OCI-LY7 (cell line): ENCODE measurements at regions not wholly inside any gene's neighbourhood (a gene's known extent, or its start where the extent isn't known, plus 50 kb on each side); places are given as distances from the start of the nearest gene placed in this dataset.

Experiments
- BruUV-seq: library from RNA; stranded (reverse); fragments of 400-500 nt; replicated peaks from 2 replicates; lab custom pipeline; 2021; lab: Mats Ljungman, UMichigan
- CTCF ChIA-PET: fragments of 300-600 bp; sonication (Branson Sonifier 250); formaldehyde crosslinking; loops from one replicate; lab custom pipeline; 2022; ENCODE audit warnings: antibody characterized with exemption; ENCODE audit not compliant: unreplicated experiment; lab: Charles Lee
- POLR2A ChIA-PET: fragments of 300-600 bp; sonication (Branson Sonifier 250); formaldehyde crosslinking; loops from one replicate; lab custom pipeline; 2022; ENCODE audit warnings: antibody characterized with exemption; lab: Charles Lee
- DNase-seq: peaks from one replicate; pipeline ENCODE4 v3.0.0-alpha.2; 2015; ENCODE audit warnings: low spot score
- H2AFZ ChIP-seq: fragments of 200-600 bp; sonication (generic), shearing (Covaris generic); 2 replicates; pipeline ENCODE4 v1.6.1; 2014; ENCODE audit warnings: mild to moderate bottlenecking, antibody characterized with exemption, low read length, moderate library complexity
- H3K27ac ChIP-seq: fragments of 200-600 bp; sonication (generic); 2 replicates; pipeline ENCODE4 v1.5.1; 2014; ENCODE audit warnings: mixed run types, low read depth, mild to moderate bottlenecking, moderate library complexity, low read length, inconsistent platforms; ENCODE audit not compliant: poor library complexity, severe bottlenecking
- H3K36me3 ChIP-seq: fragments of 200-600 bp; sonication (generic); 2 replicates; pipeline ENCODE4 v1.6.1; 2014; ENCODE audit warnings: mild to moderate bottlenecking, antibody characterized with exemption, low read length, moderate library complexity, mixed read lengths; ENCODE audit not compliant: insufficient read depth
- H3K4me1 ChIP-seq: fragments of 200-600 bp; sonication (generic); 2 replicates; pipeline ENCODE4 v1.5.1; 2014; ENCODE audit warnings: mild to moderate bottlenecking, low read length; ENCODE audit not compliant: insufficient read depth, poor library complexity, severe bottlenecking
- H3K4me2 ChIP-seq: fragments of 200-600 bp; sonication (generic); 2 replicates; pipeline ENCODE4 v1.6.1; 2014; ENCODE audit warnings: mild to moderate bottlenecking, low read length
- H3K4me3 ChIP-seq: fragments of 200-600 bp; sonication (generic); 2 replicates; pipeline ENCODE4 v1.5.1; 2014; ENCODE audit warnings: mild to moderate bottlenecking, low read depth, low read length; ENCODE audit not compliant: poor library complexity, severe bottlenecking
- H3K79me2 ChIP-seq: fragments of 200-600 bp; sonication (generic); 2 replicates; pipeline ENCODE4 v1.6.1; 2016; ENCODE audit warnings: low read depth, mild to moderate bottlenecking, low read length, moderate library complexity, mixed read lengths; ENCODE audit not compliant: insufficient read depth
- H3K9me2 ChIP-seq: fragments of 200-600 bp; sonication (generic); 2 replicates; pipeline ENCODE4 v1.6.1; 2016; ENCODE audit warnings: mild to moderate bottlenecking, low read length, mixed read lengths; ENCODE audit not compliant: insufficient read depth
- H3K9me3 ChIP-seq: fragments of 200-600 bp; sonication (generic); 2 replicates; pipeline ENCODE4 v1.6.1; 2014; ENCODE audit warnings: mild to moderate bottlenecking, mixed run types, low read length, mixed read lengths
- H4K20me1 ChIP-seq: fragments of 200-600 bp; sonication (generic); 2 replicates; pipeline ENCODE4 v1.6.1; 2014; ENCODE audit warnings: mild to moderate bottlenecking, antibody characterized with exemption, low read length, moderate library complexity, mixed read lengths; ENCODE audit not compliant: insufficient read depth
- CTCF ChIP-seq: fragments of 200-600 bp; sonication (generic); conservative IDR thresholded peaks from 2 replicates; pipeline ENCODE4 v1.5.1; 2014; ENCODE audit warnings: mild to moderate bottlenecking, antibody characterized with exemption, low read length, moderate library complexity, mixed read lengths
- EZH2phosphoT487 ChIP-seq: fragments of 200-600 bp; sonication (generic); IDR thresholded peaks from 2 replicates; pipeline ENCODE4 v1.6.1; 2018; ENCODE audit warnings: low read depth, borderline replicate concordance, mild to moderate bottlenecking, mixed run types, antibody characterized with exemption, low read length, moderate library complexity, mixed read lengths
- intact Hi-C: fragments of 100-400 bp; cut with micrococcal nuclease; formaldehyde crosslinking; loops from one replicate; pipeline ENCODE4 v1.10.0; 2022; ENCODE audit not compliant: unreplicated experiment

- Histone ChIP-seq H3K9me3 (no peaks in the 10 kb centered on the region), H3K4me2 (no peak overlapping the region), H3K4me3 (no peak overlapping the region), H3K27ac (no peak overlapping the region), H3K4me1 (no peaks in the 10 kb centered on the region), H2AFZ (no peak overlapping the region), H3K36me3 (no peaks in the 10 kb centered on the region), H3K9me2 (no peaks in the 10 kb centered on the region), H3K79me2 (no peaks in the 10 kb centered on the region), H4K20me1 (no peaks in the 10 kb centered on the region)
- DNase-seq, result no peak
- intact Hi-C loops, result no loop called here
- ChIA-PET CTCF (no interaction called here), POLR2A (no interaction called here)
- BruUV-seq, result no TSS peak
- TF ChIP-seq EZH2phosphoT487 (no peak), CTCF (no peak)
Observed at GRCh38 chrX:124194901-124195300, 137.6 kb upstream of the TEX13D start.

GRCh38 chrX:124203311-124203710 is 129.1 kb upstream of the TEX13D start:
- Histone ChIP-seq H3K79me2 (no peaks in the 10 kb centered on the region), H3K27ac (no peak overlapping the region), H4K20me1 (no peaks in the 10 kb centered on the region), H3K9me2 (no peaks in the 10 kb centered on the region), H2AFZ (no peak overlapping the region), H3K36me3 (no peaks in the 10 kb centered on the region), H3K4me1 (no peaks in the 10 kb centered on the region), H3K4me3 (no peak overlapping the region), H3K4me2 (no peak overlapping the region), H3K9me3 (no peaks in the 10 kb centered on the region)
- no TSS peak for BruUV-seq
- intact Hi-C loops, result no loop called here
- CTCF ChIA-PET, result no interaction called here
- POLR2A ChIA-PET, result interaction anchor here (0.6 kb wide), 1 partner anchor 730 kb away, joined by 3 read pairs; no protein-coding TSS in a partner anchor
- TF ChIP-seq EZH2phosphoT487, result no peak
- no peak for TF ChIP-seq CTCF
- DNase-seq, result no peak

- POLR2A ChIA-PET, result no interaction called here
- H3K4me1 ChIP-seq, result peaks cover 4% of the 10 kb centered on the region
- no peaks in the 10 kb centered on the region for H3K9me2 ChIP-seq
- intact Hi-C loops, result no loop called here
- CTCF ChIA-PET, result no interaction called here
- H3K9me3 ChIP-seq, result no peaks in the 10 kb centered on the region
- BruUV-seq, result no TSS peak
- H4K20me1 ChIP-seq, result no peaks in the 10 kb centered on the region
- no peak overlapping the region for H3K4me2 ChIP-seq
- no peak for TF ChIP-seq EZH2phosphoT487
- no peak for TF ChIP-seq CTCF
- H3K27ac ChIP-seq, result no peak overlapping the region
- no peak overlapping the region for H3K4me3 ChIP-seq
- no peak overlapping the region; the same call in 1 of the 2 replicates for H2AFZ ChIP-seq
- no peak for DNase-seq
- no peaks in the 10 kb centered on the region for H3K36me3 ChIP-seq
- H3K79me2 ChIP-seq, result no peaks in the 10 kb centered on the region
Observed at GRCh38 chrX:124208660-124209059, 123.8 kb upstream of the TEX13D start.
